H1 (cell line): ENCODE measurements at regions not wholly inside any gene's neighbourhood (a gene's known extent, or its start where the extent isn't known, plus 50 kb on each side); places are given as distances from the start of the nearest gene placed in this dataset.

ENCODE experiments used
- GABPA ChIP-seq: IDR thresholded peaks from 2 replicates; pipeline ENCODE4 v1.6.1; 2011; ENCODE audit warnings: mild to moderate bottlenecking, low read length, moderate library complexity, borderline replicate concordance; ENCODE audit not compliant: insufficient read depth
- HDAC2 ChIP-seq, 2 experiments: fragments of 300-600 bp in 1 of 2; sonication (generic) in 1 of 2; IDR thresholded peaks; 2 replicates each; pipeline ENCODE4 v1.6.1; 2011 to 2012; ENCODE audit warnings: low read depth in 2 of 2, low read length in 2 of 2, mild to moderate bottlenecking in 2 of 2, moderate library complexity in 2 of 2, borderline replicate concordance in 1 of 2, inconsistent platforms in 1 of 2
- HDAC6 ChIP-seq: IDR thresholded peaks from one replicate; pipeline ENCODE4 v1.7.1; 2012; ENCODE audit warnings: low read depth, mild to moderate bottlenecking, inconsistent platforms, low read length, moderate library complexity
- JUND ChIP-seq: IDR thresholded peaks from 2 replicates; pipeline ENCODE4 v1.6.1; 2011; ENCODE audit warnings: mild to moderate bottlenecking, improper control_type of control experiment, low read length
- KDM5A ChIP-seq: fragments of 200-600 bp; IDR thresholded peaks from 2 replicates; pipeline ENCODE4 v1.7.1; 2012; ENCODE audit warnings: mild to moderate bottlenecking, low read length, inconsistent platforms, mixed read lengths
- NRF1 ChIP-seq: IDR thresholded peaks from 2 replicates; pipeline ENCODE4 v1.6.1; 2011; ENCODE audit warnings: mild to moderate bottlenecking, low read depth, low read length, improper control_type of control experiment
- POLR2AphosphoS5 ChIP-seq: IDR thresholded peaks from 2 replicates; pipeline ENCODE4 v1.6.1; 2011; ENCODE audit warnings: low read depth, low read length
- RAD21 ChIP-seq, 2 experiments: IDR thresholded peaks in 1 of 2; conservative IDR thresholded peaks in 1 of 2; 2 replicates each; pipeline ENCODE4 v1.6.1; 2011; ENCODE audit warnings: low read depth in 2 of 2, low read length in 2 of 2, improper control_type of control experiment in 1 of 2, inconsistent platforms in 1 of 2, mild to moderate bottlenecking in 1 of 2, moderate library complexity in 1 of 2
- SIN3A ChIP-seq, 2 experiments: IDR thresholded peaks in 1 of 2; conservative IDR thresholded peaks in 1 of 2; 2 replicates each; pipeline ENCODE4 v1.6.1; 2011 to 2012; ENCODE audit warnings: low read length in 2 of 2, improper control_type of control experiment in 1 of 2, low read depth in 1 of 2, mild to moderate bottlenecking in 1 of 2
- SIX5 ChIP-seq: IDR thresholded peaks from 2 replicates; pipeline ENCODE4 v1.6.1; 2011; ENCODE audit warnings: mild to moderate bottlenecking, low read depth, low read length

DNA sequence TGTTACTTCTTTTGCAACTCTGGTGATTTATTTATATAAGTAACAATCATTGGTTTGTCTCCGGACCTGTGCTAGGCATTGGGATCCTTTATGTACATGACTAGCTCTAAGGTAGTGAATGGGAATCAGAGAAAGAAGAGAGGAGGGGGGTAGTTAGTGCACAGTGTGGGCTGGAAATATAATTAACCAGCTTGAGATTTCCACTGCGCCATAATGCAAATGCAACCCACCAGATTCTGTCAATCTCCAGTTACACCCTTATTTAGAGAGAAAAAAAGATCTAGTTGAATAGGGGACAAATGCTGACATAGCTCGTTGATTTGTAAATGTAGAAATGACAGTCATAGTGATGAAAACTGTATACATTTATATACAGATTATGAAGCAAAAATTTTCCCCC is 342.2 kb upstream of the SLC30A5 start (continued):
- TF ChIP-seq RAD21 (IDR thresholded peaks at IDR 0.05 in 1 of 2, conservative IDR thresholded peaks at IDR 0.05 in 1 of 2; ENCODE audit: low read depth in 2 of 2, low read length in 2 of 2) (no peak), JUND (no peak), SIN3A (conservative IDR thresholded peaks at IDR 0.05 in 1 of 2, IDR thresholded peaks at IDR 0.05 in 1 of 2; ENCODE audit: low read depth in 1 of 2, low read length in 2 of 2) (no peak), GABPA (no peak), HDAC6 (no peak), NRF1 (no peak), SIX5 (no peak), POLR2AphosphoS5 (no peak), HDAC2 (IDR thresholded peaks at IDR 0.05; ENCODE audit: borderline replicate concordance in 1 of 2, low read depth in 2 of 2, low read length in 2 of 2) (no peak), KDM5A (no peak)
